CD4-positive, alpha-beta memory T cell (primary cell): ENCODE measurements at regions not wholly inside any gene's neighbourhood (a gene's known extent, or its start where the extent isn't known, plus 50 kb on each side); places are given as distances from the start of the nearest gene placed in this dataset.
A peak's percentile ranks its signal among the peaks of the same experiment; 100 is the strongest.

Source experiments
- CTCF ChIA-PET: fragments of 350-600 bp; sonication (Branson Sonifier 250); formaldehyde crosslinking; loops from one replicate; lab custom pipeline; 2021; ENCODE audit warnings: inconsistent platforms; ENCODE audit not compliant: partially characterized antibody; lab: Charles Lee
- POLR2A ChIA-PET: fragments of 350-600 bp; sonication (Branson Sonifier 250); formaldehyde crosslinking; loops from one replicate; lab custom pipeline; 2021; ENCODE audit not compliant: partially characterized antibody; lab: Charles Lee
- DNase-seq, 5 donors: peaks; one replicate each; pipeline versions ENCODE4 v3.0.0 to v3.0.0-alpha.2; 2020 to 2022; ENCODE audit warnings: mixed read lengths in 1 of 5
- H3K27ac ChIP-seq: one replicate; pipeline ENCODE4 v1.7.0; 2013; ENCODE audit warnings: low read depth, low read length
- H3K27me3 ChIP-seq: 2 replicates; pipeline ENCODE4 v1.7.0; 2013; ENCODE audit warnings: mild to moderate bottlenecking, low read length, moderate library complexity; ENCODE audit not compliant: insufficient read depth
- H3K36me3 ChIP-seq: 2 replicates; pipeline ENCODE4 v1.7.0; 2013; ENCODE audit warnings: mild to moderate bottlenecking, low read length, moderate library complexity; ENCODE audit not compliant: insufficient read depth
- H3K4me1 ChIP-seq: 2 replicates; pipeline ENCODE4 v1.7.0; 2013; ENCODE audit warnings: mild to moderate bottlenecking, low read length, moderate library complexity; ENCODE audit not compliant: insufficient read depth
- H3K4me3 ChIP-seq, 2 donors: one replicate each; pipeline ENCODE4 v1.7.0; 2013; ENCODE audit warnings: low read length in 2 of 2, mild to moderate bottlenecking in 1 of 2
- H3K9me3 ChIP-seq, 2 donors: one replicate each; pipeline ENCODE4 v1.7.0; 2013; ENCODE audit warnings: low read length in 2 of 2, control low read depth in 1 of 2; ENCODE audit not compliant: control insufficient read depth in 1 of 2
- H3K27ac Mint-ChIP-seq, 7 donors: one replicate each; pipeline ENCODE4 v1.8.0; 2020 to 2021; ENCODE audit warnings: mixed read lengths in 7 of 7, mild to moderate bottlenecking in 6 of 7, inconsistent platforms in 3 of 7, moderate library complexity in 3 of 7
- H3K27me3 Mint-ChIP-seq, 2 donors: one replicate each; pipeline ENCODE4 v1.8.0; 2020 to 2021; ENCODE audit warnings: mixed read lengths in 2 of 2
- H3K36me3 Mint-ChIP-seq, 2 donors: one replicate each; pipeline ENCODE4 v1.8.0; 2020 to 2021; ENCODE audit warnings: mixed read lengths in 2 of 2, inconsistent platforms in 1 of 2, mild to moderate bottlenecking in 1 of 2
- H3K4me1 Mint-ChIP-seq, 4 donors: one replicate each; pipeline ENCODE4 v1.8.0; 2020 to 2021; ENCODE audit warnings: mixed read lengths in 4 of 4, mild to moderate bottlenecking in 1 of 4
- H3K4me3 Mint-ChIP-seq, 8 donors: one replicate each; pipeline ENCODE4 v1.8.0; 2020 to 2021; ENCODE audit warnings: mixed read lengths in 8 of 8, mild to moderate bottlenecking in 7 of 8, moderate library complexity in 6 of 8, inconsistent platforms in 3 of 8
- H3K9me3 Mint-ChIP-seq, 8 donors: one replicate each; pipeline ENCODE4 v1.8.0; 2020 to 2021; ENCODE audit warnings: mixed read lengths in 8 of 8, mild to moderate bottlenecking in 5 of 8, inconsistent platforms in 3 of 8, moderate library complexity in 1 of 8
- intact Hi-C: fragments of 100-400 bp; cut with micrococcal nuclease; formaldehyde crosslinking; loops from one replicate; pipeline ENCODE4 v1.15.1; 2023

DNA sequence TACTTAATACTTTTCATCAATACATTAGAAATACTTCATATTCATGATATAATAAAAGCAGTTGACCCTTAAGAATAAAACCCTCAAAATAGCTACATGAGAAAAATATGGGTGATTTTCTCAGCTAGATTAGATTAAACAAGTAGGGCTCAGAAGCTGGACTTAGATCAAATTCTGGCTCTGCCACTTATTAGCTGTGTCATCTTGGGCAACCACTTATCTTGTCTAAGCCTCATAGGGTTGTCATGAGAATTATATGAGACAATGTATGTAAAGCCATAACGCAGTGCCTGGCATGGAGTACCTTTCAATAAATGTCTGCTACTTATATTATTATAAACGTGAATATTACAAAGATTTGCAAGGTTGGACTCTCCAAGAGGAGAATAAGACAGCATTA is 84.3 kb upstream of the PGRMC2 start:
- no peak overlapping the region for H3K27ac ChIP-seq
- CTCF ChIA-PET = no interaction called here
- POLR2A ChIA-PET = no interaction called here
- H3K27me3 ChIP-seq = no peaks in the 10 kb centered on the region
- H3K9me3 Mint-ChIP-seq = peaks cover 2 to 13% (median 4%) of the 10 kb centered on the region in 8 donors
- H3K4me1 Mint-ChIP-seq = no peaks in the 10 kb centered on the region
- no peak for DNase-seq
- intact Hi-C loops = no loop called here
- no peaks in the 10 kb centered on the region for H3K9me3 ChIP-seq
- no peak overlapping the region for H3K4me3 ChIP-seq
- H3K4me1 ChIP-seq = no peaks in the 10 kb centered on the region
- no peaks in the 10 kb centered on the region for H3K36me3 ChIP-seq
- H3K4me3 Mint-ChIP-seq = no peak overlapping the region
- no peak overlapping the region for H3K27ac Mint-ChIP-seq
- H3K36me3 Mint-ChIP-seq = peaks cover 1 to 9% of the 10 kb centered on the region in 2 donors
- H3K27me3 Mint-ChIP-seq = no peaks in the 10 kb centered on the region

DNA sequence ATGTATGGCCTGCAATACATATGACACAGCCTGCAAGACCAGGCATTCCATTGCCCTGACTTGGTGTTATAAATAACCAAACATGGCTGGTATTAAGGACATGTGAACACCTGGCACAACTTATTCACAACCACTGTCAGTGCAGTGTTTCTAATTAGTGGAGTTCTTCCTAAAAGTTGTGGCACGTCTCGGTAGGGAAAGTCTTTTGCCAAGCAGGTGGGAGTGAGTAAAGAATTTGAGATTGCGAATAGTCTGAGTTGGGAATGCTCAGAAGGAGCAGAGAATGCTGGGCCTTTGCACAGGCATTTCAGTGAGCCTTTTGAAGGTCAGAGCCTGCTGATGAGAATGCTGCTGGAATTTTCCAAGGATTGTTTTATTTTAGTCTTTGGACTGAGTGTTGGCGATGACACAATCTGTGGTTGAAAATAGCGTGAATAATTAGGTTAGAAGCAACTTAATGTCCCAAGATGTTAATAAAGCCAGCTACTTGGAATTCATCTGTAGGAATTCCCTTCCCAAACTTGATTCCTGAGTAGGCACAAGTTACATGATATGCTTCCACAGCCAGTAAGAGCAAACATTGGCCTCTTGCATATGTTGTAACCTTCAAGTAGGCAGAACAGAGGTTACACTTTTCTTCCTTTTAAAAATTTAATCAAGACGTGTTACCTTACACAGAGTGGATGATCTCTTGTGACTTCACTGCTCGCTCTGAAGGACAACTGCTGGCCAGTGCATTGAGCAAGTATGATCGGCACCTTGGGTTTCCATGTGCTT is 83.6 kb upstream of the PGRMC2 start:
- Mint-ChIP-seq H3K36me3 (peaks cover 1 to 9% of the 10 kb centered on the region in 2 donors), H3K4me3 (no peak overlapping the region), H3K27me3 (no peaks in the 10 kb centered on the region), H3K9me3 (peaks cover 0 to 7% (median 3%) of the 10 kb centered on the region in 8 donors), H3K4me1 (no peaks in the 10 kb centered on the region), H3K27ac (peak overlapping the region in 1 of 7 donors; percentile 64)
- ChIA-PET CTCF (no interaction called here), POLR2A (no interaction called here)
- no peaks in the 10 kb centered on the region for H3K9me3 ChIP-seq
- no peaks in the 10 kb centered on the region for H3K4me1 ChIP-seq
- H3K27me3 ChIP-seq = no peaks in the 10 kb centered on the region
- H3K4me3 ChIP-seq = no peak overlapping the region
- no peak for DNase-seq
- H3K27ac ChIP-seq = no peak overlapping the region
- intact Hi-C loops = no loop called here
- no peaks in the 10 kb centered on the region for H3K36me3 ChIP-seq

DNA sequence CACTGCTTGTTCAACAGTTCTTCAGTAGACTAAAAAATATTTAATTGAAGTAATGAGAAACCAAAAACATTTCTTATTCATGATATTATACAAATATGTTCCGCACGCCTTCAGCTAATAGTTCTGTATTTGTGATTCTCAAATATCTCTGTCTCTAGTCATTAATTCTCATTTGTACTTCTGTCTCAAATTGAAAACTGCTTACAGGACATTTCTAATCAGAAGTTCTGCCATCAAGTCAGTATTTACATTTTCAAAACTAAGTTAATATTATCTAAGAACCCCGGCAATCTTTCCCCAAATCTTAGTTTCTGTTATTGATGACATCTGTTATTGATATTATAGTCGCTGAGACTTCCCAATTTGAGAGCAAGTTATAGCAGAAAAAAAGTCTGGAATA is 78.6 kb upstream of the PGRMC2 start:
- Mint-ChIP-seq H3K4me3 (no peak overlapping the region), H3K27me3 (no peaks in the 10 kb centered on the region), H3K36me3 (peaks cover 0 to 6% of the 10 kb centered on the region in 2 donors), H3K4me1 (no peaks in the 10 kb centered on the region), H3K9me3 (peaks cover 0 to 5% (median 0%) of the 10 kb centered on the region in 8 donors), H3K27ac (no peak overlapping the region)
- ChIA-PET CTCF (no interaction called here), POLR2A (no interaction called here)
- intact Hi-C loops = no loop called here
- H3K36me3 ChIP-seq = no peaks in the 10 kb centered on the region
- no peaks in the 10 kb centered on the region for H3K9me3 ChIP-seq
- H3K4me3 ChIP-seq = no peak overlapping the region
- DNase-seq = no peak
- no peaks in the 10 kb centered on the region for H3K27me3 ChIP-seq
- H3K4me1 ChIP-seq = no peaks in the 10 kb centered on the region
- no peak overlapping the region for H3K27ac ChIP-seq

DNA sequence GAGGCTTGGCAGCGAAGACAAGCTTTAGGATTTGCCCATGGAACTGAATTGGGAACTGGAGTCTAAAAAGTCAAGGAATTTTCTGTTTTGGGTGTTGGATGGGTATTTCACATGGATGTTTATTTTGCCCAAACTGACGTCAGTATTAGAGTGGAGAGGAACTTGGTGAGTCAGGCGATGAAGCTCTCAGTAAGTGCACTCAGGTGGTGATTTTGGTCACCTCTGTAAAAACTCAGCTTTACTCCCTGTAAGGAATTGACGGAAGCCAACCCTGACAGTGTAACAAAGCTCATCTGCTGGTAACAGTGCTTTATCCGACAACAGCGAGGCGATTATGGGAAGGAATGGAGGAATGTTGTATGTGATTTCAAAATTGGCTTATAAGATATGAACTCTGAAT is 77.0 kb upstream of the PGRMC2 start:
- Histone ChIP-seq H3K36me3 (no peaks in the 10 kb centered on the region), H3K4me3 (no peak overlapping the region), H3K27ac (no peak overlapping the region), H3K4me1 (no peaks in the 10 kb centered on the region), H3K27me3 (no peaks in the 10 kb centered on the region), H3K9me3 (no peaks in the 10 kb centered on the region)
- H3K27ac Mint-ChIP-seq = no peak overlapping the region
- H3K36me3 Mint-ChIP-seq = peaks cover 0 to 6% of the 10 kb centered on the region in 2 donors
- peaks cover 0 to under 1% (median 0%) of the 10 kb centered on the region in 8 donors for H3K9me3 Mint-ChIP-seq
- POLR2A ChIA-PET = no interaction called here
- no peak overlapping the region for H3K4me3 Mint-ChIP-seq
- H3K4me1 Mint-ChIP-seq = no peaks in the 10 kb centered on the region
- DNase-seq = no peak
- CTCF ChIA-PET = no interaction called here
- H3K27me3 Mint-ChIP-seq = no peaks in the 10 kb centered on the region
- intact Hi-C loops = no loop called here

DNA sequence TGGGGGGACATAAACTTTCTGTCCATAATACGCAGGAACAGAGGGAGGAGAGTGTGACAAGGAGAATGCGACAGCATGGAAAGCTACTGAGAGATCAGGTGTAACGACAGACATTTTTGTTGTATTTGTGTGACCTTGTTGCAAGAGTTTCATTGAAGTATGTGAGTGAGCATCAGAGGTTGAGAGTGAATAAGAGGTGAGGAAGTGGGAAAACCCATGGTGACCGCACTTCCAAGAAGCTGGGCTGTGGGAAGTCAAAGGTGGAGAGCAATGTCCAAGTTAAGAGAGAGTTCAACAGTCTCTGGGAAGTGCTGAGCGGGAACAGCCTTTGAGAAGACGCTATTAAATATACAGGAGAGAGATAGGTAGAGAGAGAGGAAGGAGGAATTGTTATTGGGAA is 76.4 kb upstream of the PGRMC2 start:
- Histone ChIP-seq H3K4me3 (no peak overlapping the region), H3K36me3 (no peaks in the 10 kb centered on the region), H3K27ac (no peak overlapping the region), H3K9me3 (no peaks in the 10 kb centered on the region), H3K4me1 (no peaks in the 10 kb centered on the region), H3K27me3 (no peaks in the 10 kb centered on the region)
- H3K36me3 Mint-ChIP-seq = peaks cover 0 to 6% of the 10 kb centered on the region in 2 donors
- H3K4me3 Mint-ChIP-seq = no peak overlapping the region
- no peak overlapping the region for H3K27ac Mint-ChIP-seq
- intact Hi-C loops = no loop called here
- ChIA-PET POLR2A (no interaction called here), CTCF (no interaction called here)
- DNase-seq = no peak
- H3K9me3 Mint-ChIP-seq = no peaks in the 10 kb centered on the region
- H3K27me3 Mint-ChIP-seq = no peaks in the 10 kb centered on the region
- H3K4me1 Mint-ChIP-seq = no peaks in the 10 kb centered on the region

DNA sequence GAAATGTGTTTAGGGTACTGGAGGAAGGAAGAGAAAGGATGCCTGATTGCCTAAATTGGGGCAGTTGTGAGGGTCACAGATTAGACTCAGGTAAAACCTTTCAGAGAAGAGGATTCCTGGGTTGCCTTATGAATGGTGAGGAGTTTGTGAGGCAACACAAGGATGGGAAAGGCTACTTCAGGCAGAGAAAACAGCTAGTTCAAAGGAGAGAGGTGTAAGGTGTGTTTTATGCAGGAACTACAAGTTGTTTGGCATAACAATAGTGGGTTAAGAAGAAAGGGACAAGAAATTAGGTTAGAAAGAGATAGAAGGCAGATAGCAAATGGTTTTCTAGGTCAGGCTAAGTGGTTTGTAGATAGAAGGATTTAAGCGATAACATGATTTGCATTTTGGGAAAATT is 75.1 kb upstream of the PGRMC2 start:
- Mint-ChIP-seq H3K4me1 (no peaks in the 10 kb centered on the region), H3K27ac (no peak overlapping the region), H3K27me3 (no peaks in the 10 kb centered on the region), H3K36me3 (peaks cover 0 to 3% of the 10 kb centered on the region in 2 donors), H3K4me3 (no peak overlapping the region), H3K9me3 (no peaks in the 10 kb centered on the region)
- Histone ChIP-seq H3K27me3 (no peaks in the 10 kb centered on the region), H3K9me3 (no peaks in the 10 kb centered on the region), H3K27ac (no peak overlapping the region), H3K36me3 (no peaks in the 10 kb centered on the region), H3K4me3 (no peak overlapping the region), H3K4me1 (no peaks in the 10 kb centered on the region)
- POLR2A ChIA-PET = no interaction called here
- CTCF ChIA-PET = no interaction called here
- intact Hi-C loops = no loop called here
- no peak for DNase-seq

DNA sequence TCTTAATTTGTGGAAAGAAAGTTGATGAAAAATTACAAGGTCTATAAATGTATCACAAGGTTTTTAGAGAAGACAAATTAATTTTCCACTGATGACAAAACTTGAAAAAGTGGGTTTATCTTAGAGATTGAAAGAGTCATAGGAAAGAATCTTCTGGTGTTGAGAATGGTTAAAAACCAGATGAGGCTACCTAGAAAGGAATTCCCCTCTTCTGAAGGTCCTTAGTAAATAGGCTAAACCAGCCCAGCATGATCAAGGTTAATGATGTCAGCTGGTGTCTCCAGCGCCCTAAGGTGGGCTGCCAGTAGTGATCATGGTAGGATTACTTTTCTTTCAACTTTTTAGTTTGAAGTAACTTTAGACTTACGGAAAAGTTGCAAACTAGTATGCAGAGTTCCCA is 71.8 kb upstream of the PGRMC2 start:
- no peaks in the 10 kb centered on the region for H3K9me3 ChIP-seq
- CTCF ChIA-PET = no interaction called here

More for the DNA sequence above, 71.8 kb upstream of the PGRMC2 start:
- Histone ChIP-seq H3K27me3 (no peaks in the 10 kb centered on the region), H3K4me3 (no peak overlapping the region), H3K36me3 (no peaks in the 10 kb centered on the region), H3K4me1 (no peaks in the 10 kb centered on the region), H3K27ac (no peak overlapping the region)
- H3K4me3 Mint-ChIP-seq = no peak overlapping the region
- intact Hi-C loops = no loop called here
- no peak for DNase-seq
- peaks cover 0 to 2% of the 10 kb centered on the region in 2 donors for H3K27me3 Mint-ChIP-seq
- H3K4me1 Mint-ChIP-seq = no peaks in the 10 kb centered on the region
- no peaks in the 10 kb centered on the region for H3K9me3 Mint-ChIP-seq
- H3K27ac Mint-ChIP-seq = no peak overlapping the region
- peaks cover 0 to 4% of the 10 kb centered on the region in 2 donors for H3K36me3 Mint-ChIP-seq
- POLR2A ChIA-PET = no interaction called here
